PC-9 (cell line): ENCODE measurements at regions not wholly inside any gene's neighbourhood (a gene's known extent, or its start where the extent isn't known, plus 50 kb on each side); places are given as distances from the start of the nearest gene placed in this dataset.
"Not testable (repeated sequence)": the region's sequence is repeated elsewhere in the genome, so short reads cannot be mapped to it uniquely, and the experiment has no call there.

ENCODE experiments used
- BruUV-seq: library from RNA; stranded (reverse); fragments of 400-500 nt; replicated peaks from 2 replicates; lab custom pipeline; 2021; lab: Mats Ljungman, UMichigan
- CTCF ChIA-PET: fragments of 300-600 bp; sonication (Branson Sonifier 250); formaldehyde crosslinking; loops from one replicate; lab custom pipeline; 2022; ENCODE audit warnings: antibody characterized with exemption; lab: Charles Lee
- POLR2A ChIA-PET: fragments of 300-600 bp; sonication (Branson Sonifier 250); formaldehyde crosslinking; loops from one replicate; lab custom pipeline; 2022; ENCODE audit warnings: antibody characterized with exemption; ENCODE audit not compliant: unreplicated experiment; lab: Charles Lee
- DNase-seq, 2 experiments: peaks; one replicate each; pipeline versions ENCODE4 v3.0.0 to v3.0.0-alpha.2; 2015 to 2022; ENCODE audit warnings: mixed read lengths in 1 of 2
- H2AFZ ChIP-seq: fragments of 200-600 bp; sonication (generic); 2 replicates; pipeline ENCODE4 v1.8.1; 2017; ENCODE audit warnings: antibody characterized with exemption
- H3F3A ChIP-seq: fragments of 200-600 bp; sonication (generic); 2 replicates; pipeline ENCODE4 v1.8.1; 2017; ENCODE audit warnings: antibody characterized with exemption, mild to moderate bottlenecking, low read depth; ENCODE audit not compliant: insufficient read depth
- H3K27ac ChIP-seq: fragments of 200-600 bp; sonication (generic); 2 replicates; pipeline ENCODE4 v1.6.1; 2016; ENCODE audit warnings: mixed run types
- H3K27me3 ChIP-seq: fragments of 200-600 bp; sonication (generic); 2 replicates; pipeline ENCODE4 v1.6.1; 2016; ENCODE audit warnings: low read depth, mixed run types; ENCODE audit not compliant: insufficient read depth
- H3K36me3 ChIP-seq: fragments of 200-600 bp; sonication (generic); 2 replicates; pipeline ENCODE4 v1.6.1; 2016; ENCODE audit warnings: low read depth, mixed run types
- H3K4me1 ChIP-seq: fragments of 200-600 bp; sonication (generic); replicated peaks from 2 replicates; pipeline ENCODE4 v1.6.1; 2016; ENCODE audit warnings: mixed run types; ENCODE audit not compliant: insufficient read depth
- H3K4me2 ChIP-seq: fragments of 200-600 bp; sonication (generic); 2 replicates; pipeline ENCODE4 v1.6.1; 2017; ENCODE audit warnings: mixed run types
- H3K4me3 ChIP-seq: fragments of 200-600 bp; sonication (generic); 2 replicates; pipeline ENCODE4 v1.6.1; 2016; ENCODE audit warnings: mixed run types
- H3K79me2 ChIP-seq: fragments of 200-600 bp; sonication (generic); 2 replicates; pipeline ENCODE4 v1.6.1; 2017; ENCODE audit warnings: low read depth, mixed run types
- H3K9me2 ChIP-seq: fragments of 200-600 bp; sonication (generic); 2 replicates; pipeline ENCODE4 v1.8.1; 2017; ENCODE audit warnings: mild to moderate bottlenecking; ENCODE audit not compliant: insufficient read depth
- H3K9me3 ChIP-seq: fragments of 200-600 bp; sonication (generic); 2 replicates; pipeline ENCODE4 v1.8.1; 2016; ENCODE audit warnings: low read depth; ENCODE audit not compliant: insufficient read depth
- H4K20me1 ChIP-seq: fragments of 200-600 bp; sonication (generic); 2 replicates; pipeline ENCODE4 v1.8.1; 2017; ENCODE audit not compliant: insufficient read depth
- EZH2 ChIP-seq: fragments of 200-600 bp; sonication (generic); IDR thresholded peaks from 2 replicates; pipeline ENCODE4 v1.8.0; 2017; ENCODE audit warnings: antibody characterized with exemption, low read depth
- intact Hi-C: fragments of 100-400 bp; cut with micrococcal nuclease; formaldehyde crosslinking; loops from one replicate; pipeline ENCODE4 v1.10.0; 2022; ENCODE audit not compliant: unreplicated experiment
- TF ChIP-seq, protein P1 (sequence below): fragments of 200-600 bp; sonication (generic); conservative IDR thresholded peaks from 2 replicates; pipeline ENCODE4 v1.6.1; 2017; ENCODE audit warnings: mixed run types, antibody characterized with exemption, mild to moderate bottlenecking, moderate library complexity

DNA sequence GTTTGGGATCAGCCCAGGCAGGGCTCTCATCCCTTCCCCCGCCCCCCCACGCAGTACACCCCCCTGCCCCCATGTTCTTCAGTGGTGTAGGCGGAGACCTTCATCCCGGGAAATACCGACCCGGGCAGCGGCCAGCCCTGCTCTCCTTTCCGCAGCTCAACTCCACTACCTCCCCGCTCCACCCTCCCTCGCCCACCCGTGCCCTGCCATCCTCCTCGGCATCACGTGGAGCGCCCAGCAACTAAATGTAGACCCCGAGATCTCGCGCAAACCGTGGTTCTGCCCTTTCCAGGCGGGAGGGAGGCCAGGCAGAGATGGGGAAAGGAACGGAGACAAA is 1932.2 kb upstream of the DEFB115 start:
- no peaks in the 10 kb centered on the region for H3K9me2 ChIP-seq
- no peaks in the 10 kb centered on the region for H3F3A ChIP-seq
- no peak overlapping the region for H3K4me2 ChIP-seq
- H3K4me1 ChIP-seq = no peaks in the 10 kb centered on the region
- ChIA-PET CTCF (no interaction called here), POLR2A (no interaction called here)
- BruUV-seq = no TSS peak
- H3K4me3 ChIP-seq = no peak overlapping the region
- no peak overlapping the region for H3K27ac ChIP-seq
- peaks cover 13% of the 10 kb centered on the region; the same call in 1 of the 2 replicates for H3K27me3 ChIP-seq
- no peak for DNase-seq
- TF ChIP-seq, protein P1, sequence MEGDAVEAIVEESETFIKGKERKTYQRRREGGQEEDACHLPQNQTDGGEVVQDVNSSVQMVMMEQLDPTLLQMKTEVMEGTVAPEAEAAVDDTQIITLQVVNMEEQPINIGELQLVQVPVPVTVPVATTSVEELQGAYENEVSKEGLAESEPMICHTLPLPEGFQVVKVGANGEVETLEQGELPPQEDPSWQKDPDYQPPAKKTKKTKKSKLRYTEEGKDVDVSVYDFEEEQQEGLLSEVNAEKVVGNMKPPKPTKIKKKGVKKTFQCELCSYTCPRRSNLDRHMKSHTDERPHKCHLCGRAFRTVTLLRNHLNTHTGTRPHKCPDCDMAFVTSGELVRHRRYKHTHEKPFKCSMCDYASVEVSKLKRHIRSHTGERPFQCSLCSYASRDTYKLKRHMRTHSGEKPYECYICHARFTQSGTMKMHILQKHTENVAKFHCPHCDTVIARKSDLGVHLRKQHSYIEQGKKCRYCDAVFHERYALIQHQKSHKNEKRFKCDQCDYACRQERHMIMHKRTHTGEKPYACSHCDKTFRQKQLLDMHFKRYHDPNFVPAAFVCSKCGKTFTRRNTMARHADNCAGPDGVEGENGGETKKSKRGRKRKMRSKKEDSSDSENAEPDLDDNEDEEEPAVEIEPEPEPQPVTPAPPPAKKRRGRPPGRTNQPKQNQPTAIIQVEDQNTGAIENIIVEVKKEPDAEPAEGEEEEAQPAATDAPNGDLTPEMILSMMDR = no peak
- no peak for TF ChIP-seq EZH2
- intact Hi-C loops = no loop called here
- no peaks in the 10 kb centered on the region for H4K20me1 ChIP-seq
- H3K79me2 ChIP-seq = no peaks in the 10 kb centered on the region
- H2AFZ ChIP-seq = no peak overlapping the region
- H3K9me3 ChIP-seq = no peaks in the 10 kb centered on the region
- no peaks in the 10 kb centered on the region for H3K36me3 ChIP-seq

DNA sequence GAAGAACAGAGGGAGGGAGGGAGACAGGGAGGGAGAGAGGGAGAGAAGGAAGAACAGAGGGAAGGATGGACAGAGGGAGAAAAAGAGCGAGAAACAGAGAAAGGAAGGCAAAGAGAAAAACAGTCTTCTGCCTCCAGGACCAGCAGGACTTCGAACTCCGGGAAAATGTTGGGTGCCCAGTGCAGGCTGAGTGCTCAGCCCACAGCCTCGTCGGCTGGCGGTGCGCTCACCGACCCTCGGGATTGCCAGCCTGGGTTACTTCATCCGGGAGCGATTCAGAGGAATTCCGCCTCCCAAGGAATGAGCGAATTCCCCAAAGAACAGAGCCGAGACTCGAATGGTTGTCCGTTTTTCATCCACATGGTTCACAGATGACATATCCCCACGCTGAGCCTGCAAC is 1931.7 kb upstream of the DEFB115 start:
- H2AFZ ChIP-seq, H3K36me3 ChIP-seq, POLR2A ChIA-PET, BruUV-seq, intact Hi-C loops, H3K9me3 ChIP-seq, H3K9me2 ChIP-seq, H3K27ac ChIP-seq, H4K20me1 ChIP-seq, H3K4me2 ChIP-seq, H3K4me1 ChIP-seq, DNase-seq, CTCF ChIA-PET, H3K79me2 ChIP-seq, H3F3A ChIP-seq, H3K4me3 ChIP-seq: not testable (repeated sequence)
- peaks cover 12% of the 10 kb centered on the region; the same call in 1 of the 2 replicates for H3K27me3 ChIP-seq

DNA sequence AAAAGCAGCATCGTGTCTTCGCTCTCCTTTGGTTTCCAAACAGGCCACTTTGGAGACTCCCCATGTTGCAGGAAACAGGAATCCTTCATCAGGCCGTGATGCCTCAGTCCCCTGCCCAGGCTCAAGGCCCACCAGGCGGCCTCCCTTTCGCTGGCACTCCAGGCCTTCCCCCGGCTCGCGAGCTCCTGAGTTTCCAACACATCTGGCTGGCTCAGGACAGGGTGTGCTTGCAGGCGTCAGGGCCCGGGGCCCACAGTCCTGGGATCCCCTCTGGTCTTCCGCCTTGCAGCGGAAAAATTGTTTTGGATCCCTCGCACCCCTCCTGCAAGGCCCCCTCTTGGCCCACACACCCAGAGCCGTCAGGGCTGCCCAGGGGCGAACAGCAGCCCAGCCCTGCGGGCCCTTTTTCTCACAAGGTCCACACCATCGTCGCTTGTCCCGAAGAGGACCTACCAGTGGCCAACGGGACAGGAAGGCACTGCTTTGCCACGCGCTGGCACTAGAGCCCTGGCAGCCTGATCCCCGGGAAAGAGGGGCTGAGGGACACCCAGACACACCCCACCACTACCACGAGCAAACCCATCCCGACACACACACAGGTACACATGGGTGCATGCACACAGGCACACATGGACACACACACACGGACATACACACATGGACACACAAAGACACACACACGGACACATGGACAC is 1930.9 kb upstream of the DEFB115 start:
- CTCF ChIA-PET = no interaction called here
- no peaks in the 10 kb centered on the region for H3K79me2 ChIP-seq
- no peak overlapping the region for H3K27ac ChIP-seq
- H3K9me3 ChIP-seq = no peaks in the 10 kb centered on the region
- no peaks in the 10 kb centered on the region for H3K36me3 ChIP-seq
- H4K20me1 ChIP-seq = no peaks in the 10 kb centered on the region
- no peak overlapping the region for H3K4me2 ChIP-seq
- H3K4me1 ChIP-seq = no peaks in the 10 kb centered on the region
- no peak overlapping the region for H3K4me3 ChIP-seq
- no peak overlapping the region for H2AFZ ChIP-seq
- DNase-seq = no peak
- H3F3A ChIP-seq = no peaks in the 10 kb centered on the region
- no peak for TF ChIP-seq EZH2
- TF ChIP-seq, protein P1 = no peak
- no peaks in the 10 kb centered on the region for H3K9me2 ChIP-seq
- peaks cover 7% of the 10 kb centered on the region; the same call in 1 of the 2 replicates for H3K27me3 ChIP-seq
- BruUV-seq = no TSS peak
- intact Hi-C loops = no loop called here
- POLR2A ChIA-PET = no interaction called here
